GM19468 (cell line): ENCODE measurements at regions not wholly inside any gene's neighbourhood (a gene's known extent, or its start where the extent isn't known, plus 50 kb on each side); places are given as distances from the start of the nearest gene placed in this dataset.

Experiments
- ATAC-seq: cut with Tn5 transposase; IDR thresholded peaks from one replicate; pipeline ENCODE4 v1.9.1; 2021; ENCODE audit warnings: mild to moderate bottlenecking, moderate library complexity, moderate number of reproducible peaks; ENCODE audit not compliant: unreplicated experiment; ENCODE audit errors: extremely low read depth

DNA sequence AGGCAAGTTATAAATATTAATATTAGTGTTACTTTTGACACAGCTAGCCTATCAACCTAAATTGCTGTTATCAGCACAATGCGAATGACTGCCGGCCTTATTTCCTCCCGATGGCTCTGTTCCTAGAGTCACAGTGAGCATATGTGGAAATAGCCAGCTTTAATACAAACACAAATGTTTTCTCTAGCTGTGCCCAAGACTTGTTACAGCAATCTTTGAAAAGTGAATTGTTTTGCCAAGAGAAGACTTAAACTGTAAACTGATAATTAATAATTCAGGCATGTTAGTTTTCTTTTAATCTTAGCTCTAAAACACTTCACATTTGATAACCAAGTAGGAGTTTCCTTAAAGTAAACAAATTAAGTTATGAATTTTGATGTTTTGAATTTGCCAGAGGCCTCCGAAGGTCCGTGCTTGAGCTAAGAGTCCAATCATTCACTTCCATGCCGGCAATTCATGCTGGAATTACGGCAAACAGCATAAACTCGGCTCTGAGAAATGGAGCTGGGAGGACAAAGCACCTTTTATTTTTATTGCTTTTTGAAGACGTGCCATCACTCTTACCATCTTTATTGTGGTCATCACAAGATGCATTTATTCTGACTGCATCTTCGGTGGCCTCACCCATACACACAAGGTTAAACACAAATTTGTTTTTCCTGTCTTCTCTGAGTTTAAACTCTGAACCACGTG lies 184.5 kb upstream of the CWC22 start:
- no peak for ATAC-seq

DNA sequence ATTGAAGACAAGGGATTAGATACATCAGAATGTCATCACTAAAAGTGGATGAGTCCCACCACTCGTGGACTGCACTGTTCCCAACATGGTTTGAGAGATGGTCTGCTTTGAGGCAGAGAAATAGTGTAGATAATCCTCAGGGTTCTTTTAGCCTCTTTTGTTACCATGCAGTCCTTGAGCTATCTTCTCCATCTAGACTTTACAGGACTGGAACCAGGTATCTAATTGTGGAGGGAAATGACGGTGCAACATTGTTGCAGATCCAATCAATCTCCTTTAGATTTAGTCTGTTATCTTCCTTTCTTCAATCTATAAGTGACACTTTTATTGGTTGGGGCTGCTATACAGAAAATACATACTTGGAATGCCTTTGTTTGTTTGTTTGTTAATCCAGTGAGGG lies 183.8 kb upstream of the CWC22 start:
- ATAC-seq: no peak

DNA sequence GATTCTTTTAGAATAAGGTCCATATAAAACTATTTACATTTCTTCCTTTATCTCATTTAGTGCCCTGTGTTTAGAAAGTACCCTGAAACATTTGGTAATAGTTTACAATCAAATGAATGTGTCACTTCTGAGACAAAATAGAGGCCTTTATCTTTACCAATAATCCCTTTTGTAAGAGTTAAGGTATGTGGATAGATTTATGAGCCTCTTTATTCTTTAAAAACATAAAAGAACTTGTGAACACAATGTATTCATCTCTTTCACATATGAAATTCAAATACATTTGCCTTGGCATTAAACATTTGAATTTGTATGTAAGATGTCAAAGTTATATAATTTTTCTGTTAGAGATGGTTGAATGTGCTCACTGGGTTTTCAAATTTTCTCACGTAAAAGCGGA lies 180.5 kb upstream of the CWC22 start:
- ATAC-seq: no peak

GRCh38 chr2:180184506-180184905 lies 177.4 kb upstream of the CWC22 start:
- ATAC-seq: no peak

DNA sequence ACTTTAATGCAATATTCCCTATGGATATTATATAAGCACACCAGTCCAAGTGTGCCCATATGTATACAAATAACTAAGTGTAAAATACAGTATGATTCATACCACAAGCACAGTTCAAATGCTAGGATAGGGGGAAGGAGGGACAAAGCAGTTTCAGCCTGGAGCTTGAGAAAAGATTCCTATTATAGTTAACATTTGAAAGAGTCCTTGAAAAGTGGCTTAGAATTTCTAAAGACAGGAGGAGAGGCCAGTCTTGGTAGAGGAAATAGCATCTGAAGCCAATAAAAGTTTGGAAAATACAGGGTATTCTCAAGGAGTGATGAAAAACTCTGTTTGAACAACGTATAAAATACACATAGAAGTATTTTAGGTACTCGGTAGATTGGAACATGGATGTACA lies 173.4 kb upstream of the CWC22 start:
- no peak for ATAC-seq

- no peak for ATAC-seq
These were observed 170.4 kb upstream of the CWC22 start for GRCh38 chr2:180177534-180177933.

DNA sequence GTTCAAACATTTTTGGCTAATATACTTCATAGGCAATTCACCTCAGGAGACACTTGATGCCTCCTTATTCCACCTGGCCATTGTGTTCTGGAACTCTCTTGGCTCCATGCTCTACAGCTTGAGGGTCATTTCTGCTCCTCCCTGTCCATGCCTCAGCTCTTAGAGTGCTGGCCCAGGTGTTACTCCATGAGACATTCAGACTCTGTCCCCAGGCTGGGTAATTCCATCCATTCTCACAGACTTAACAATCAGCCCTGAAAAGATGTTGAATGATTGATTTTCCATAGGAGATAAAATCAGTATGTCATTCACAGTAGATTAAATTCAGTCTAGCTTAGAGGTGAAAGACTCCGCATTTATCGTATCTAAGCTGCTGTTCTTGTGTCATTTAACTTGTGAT lies 168.6 kb upstream of the CWC22 start:
- ATAC-seq: no peak

- no peak for ATAC-seq
These were observed 167.5 kb upstream of the CWC22 start for GRCh38 chr2:180174580-180174979.

DNA sequence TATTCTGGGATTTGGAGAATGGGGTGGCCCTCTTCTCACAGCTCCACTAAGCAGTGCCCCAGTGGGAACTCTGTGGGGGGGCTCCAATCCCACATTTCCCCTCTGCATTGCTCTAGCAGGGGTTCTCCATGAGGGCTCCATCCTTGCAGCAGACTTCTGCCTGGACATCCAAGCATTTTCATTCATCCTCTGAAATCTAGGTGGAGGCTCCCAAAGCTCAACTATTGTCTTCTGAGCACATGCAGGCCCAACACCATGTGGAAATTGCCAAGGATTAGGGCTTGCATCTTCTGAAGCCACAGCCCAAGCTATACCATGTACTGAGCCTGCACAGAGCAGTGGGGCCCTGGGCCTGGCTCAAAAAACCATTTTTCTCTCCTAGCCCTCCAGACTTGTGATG lies 162.4 kb upstream of the CWC22 start:
- ATAC-seq: no peak

- no peak for ATAC-seq
These were observed 154.3 kb upstream of the CWC22 start for GRCh38 chr2:180161415-180161814.

GRCh38 chr2:180159921-180160320 lies 152.8 kb upstream of the CWC22 start:
- ATAC-seq: no peak

GRCh38 chr2:180158961-180159360 lies 151.9 kb upstream of the CWC22 start:
- ATAC-seq: no peak

DNA sequence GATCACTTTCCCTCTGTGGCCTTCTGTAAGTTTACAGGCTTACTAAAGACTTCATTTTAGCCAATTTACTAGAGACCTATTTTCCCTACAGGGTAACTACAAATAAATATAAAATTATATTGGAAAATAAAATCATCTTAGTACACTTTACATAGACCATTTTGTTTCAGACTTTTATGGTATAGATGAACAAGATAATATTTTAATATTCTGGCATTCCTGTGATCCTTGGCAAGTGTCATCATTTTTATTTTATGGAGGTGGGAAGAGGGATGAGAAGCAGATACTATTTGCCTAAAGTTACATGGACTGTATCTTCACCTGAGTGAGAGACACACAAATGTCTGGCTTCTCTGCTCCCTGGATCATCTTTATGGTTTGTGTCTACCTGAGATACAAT lies 149.6 kb upstream of the CWC22 start:
- no peak for ATAC-seq

DNA sequence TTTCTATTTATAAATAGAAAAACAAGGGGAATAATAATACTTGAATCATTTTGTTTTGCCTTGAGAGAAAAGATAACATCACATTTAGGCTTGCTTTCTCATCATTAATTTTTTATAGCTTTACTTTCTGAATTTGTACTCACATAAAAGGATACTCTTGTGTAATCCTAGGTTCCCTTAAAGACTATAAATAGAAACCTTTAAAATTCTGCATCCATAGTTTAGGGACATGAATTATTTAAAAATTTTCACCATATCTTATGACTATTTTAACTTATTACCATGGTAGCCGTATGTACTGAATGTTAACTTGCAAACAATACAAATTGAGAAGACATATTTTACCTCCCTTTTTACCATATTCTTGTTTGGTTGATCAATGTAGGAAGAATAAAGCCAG lies 143.5 kb upstream of the CWC22 start:
- ATAC-seq: no peak

DNA sequence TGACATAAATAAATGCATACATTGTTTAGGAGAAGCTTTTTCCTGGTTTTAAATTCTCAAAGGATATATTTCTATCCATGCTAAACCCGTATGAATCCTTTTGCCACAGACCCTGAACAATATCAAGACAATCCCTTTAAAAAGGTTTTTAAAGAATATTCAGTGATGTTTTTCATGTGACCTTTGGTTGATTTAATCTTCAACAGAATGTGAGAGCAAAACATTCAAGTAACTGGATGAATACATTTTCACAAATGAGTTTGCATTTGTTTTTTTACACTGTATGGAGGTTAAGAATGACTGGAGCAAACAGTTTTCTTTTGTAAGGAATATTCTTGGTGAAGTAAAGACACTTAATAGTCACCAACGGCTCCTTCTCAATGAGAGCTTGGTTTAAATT lies 139.4 kb upstream of the CWC22 start:
- ATAC-seq: no peak

DNA sequence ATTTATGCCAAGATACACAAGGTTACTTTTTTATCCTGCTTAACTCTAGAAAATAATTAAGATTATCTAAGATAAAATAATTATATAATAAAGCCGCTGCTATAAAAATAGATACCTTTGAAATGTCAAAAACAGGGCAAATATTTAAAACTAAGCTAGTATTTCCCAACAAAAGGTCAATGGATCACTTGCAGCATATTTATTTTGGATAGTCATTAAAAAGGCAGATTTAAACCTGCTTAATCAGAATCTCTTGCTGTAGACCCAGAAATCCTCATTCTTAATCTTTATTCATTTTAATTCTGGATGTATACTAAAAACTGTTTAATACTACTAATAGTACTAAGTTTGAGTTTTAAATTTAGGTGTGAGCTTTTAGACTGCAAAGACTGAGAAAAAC lies 139.0 kb upstream of the CWC22 start:
- no peak for ATAC-seq

DNA sequence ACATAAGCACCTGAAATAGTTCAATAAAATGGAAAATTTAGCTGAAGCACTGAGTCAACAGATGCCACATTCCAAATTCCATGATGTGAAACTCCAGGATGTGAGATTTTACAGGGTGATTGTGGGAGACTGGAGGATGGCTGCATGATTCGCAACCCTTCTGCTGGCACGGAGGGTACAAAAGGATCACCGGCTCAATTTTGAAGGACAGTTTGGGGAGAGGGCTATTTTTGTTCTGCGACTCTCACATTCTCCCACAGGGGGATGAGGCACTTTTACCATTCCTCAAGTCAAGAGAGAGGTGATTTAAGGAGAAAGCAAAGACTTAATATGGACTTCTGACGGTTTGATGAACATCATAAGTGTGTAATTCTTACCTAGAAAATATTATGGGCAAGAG lies 138.1 kb upstream of the CWC22 start:
- no peak for ATAC-seq

DNA sequence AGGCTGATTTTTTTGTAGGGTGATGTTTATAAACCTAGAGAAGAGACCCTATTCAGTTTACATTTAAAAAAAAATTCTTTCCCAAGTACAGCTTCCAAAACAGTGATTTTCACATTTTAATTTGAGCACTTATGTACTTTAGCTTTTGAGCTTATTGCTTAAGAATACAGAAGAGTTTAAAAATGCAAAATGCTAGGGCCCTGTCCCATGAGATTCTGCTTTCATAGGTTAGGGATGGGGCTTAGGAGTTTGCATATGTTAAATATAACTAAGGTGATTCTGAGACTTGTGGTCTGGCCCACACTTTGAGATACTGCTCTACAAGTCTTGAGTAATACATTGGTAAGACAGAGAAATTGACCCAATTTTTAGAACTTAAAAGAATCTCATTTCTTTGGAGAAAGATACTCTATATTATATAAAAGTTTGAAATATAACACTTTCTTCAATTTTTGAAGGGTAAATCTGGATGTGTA lies 137.3 kb upstream of the CWC22 start:
- ATAC-seq: no peak

- ATAC-seq: no peak
These were observed 136.7 kb upstream of the CWC22 start for GRCh38 chr2:180143633-180144337.

DNA sequence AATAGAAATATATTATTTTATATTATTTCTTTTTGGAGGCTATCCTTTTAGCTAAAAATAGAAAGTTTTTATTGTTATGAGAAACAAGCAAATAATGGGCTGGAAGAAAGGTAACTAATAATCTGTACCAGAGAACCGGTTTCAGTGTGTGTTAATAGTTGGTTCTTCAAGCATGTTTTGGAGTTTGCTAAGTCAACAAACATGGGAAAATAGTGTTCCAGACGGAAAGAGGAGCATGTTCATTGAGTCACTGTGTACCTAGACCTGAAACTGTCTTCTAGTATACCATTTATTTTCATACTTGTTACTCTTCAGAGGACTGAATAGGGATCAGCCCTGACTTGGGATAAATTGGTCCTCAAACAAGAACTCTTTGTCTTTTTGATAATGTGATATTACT lies 134.5 kb upstream of the CWC22 start:
- ATAC-seq: no peak

DNA sequence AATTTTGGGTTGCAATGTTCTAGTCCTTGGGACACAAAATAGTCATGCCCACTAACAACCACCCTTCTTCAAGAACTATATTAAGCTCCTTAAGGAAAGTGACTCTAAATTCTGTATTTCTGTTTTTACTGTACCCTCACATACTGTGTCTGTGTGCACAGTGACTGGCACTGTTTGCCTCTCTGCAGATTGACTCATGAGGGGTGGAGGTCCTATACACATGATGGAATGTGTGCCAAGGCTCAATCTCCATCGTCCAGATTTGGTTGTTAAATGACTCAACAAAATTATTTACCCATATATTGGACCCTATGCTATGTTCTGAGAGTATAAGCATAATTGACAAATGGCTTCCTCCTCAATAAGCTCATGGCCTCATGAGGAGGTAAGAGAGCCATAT lies 126.6 kb upstream of the CWC22 start:
- ATAC-seq: no peak

GRCh38 chr2:180130403-180130802 lies 123.3 kb upstream of the CWC22 start:
- ATAC-seq: no peak
